ENCODE measurements at regions not wholly inside any gene's neighbourhood (a gene's known extent, or its start where the extent isn't known, plus 50 kb on each side); places are given as distances from the start of the nearest gene placed in this dataset.
"Not testable (repeated sequence)": the region's sequence is repeated elsewhere in the genome, so short reads cannot be mapped to it uniquely, and the experiment has no call there.

DNA sequence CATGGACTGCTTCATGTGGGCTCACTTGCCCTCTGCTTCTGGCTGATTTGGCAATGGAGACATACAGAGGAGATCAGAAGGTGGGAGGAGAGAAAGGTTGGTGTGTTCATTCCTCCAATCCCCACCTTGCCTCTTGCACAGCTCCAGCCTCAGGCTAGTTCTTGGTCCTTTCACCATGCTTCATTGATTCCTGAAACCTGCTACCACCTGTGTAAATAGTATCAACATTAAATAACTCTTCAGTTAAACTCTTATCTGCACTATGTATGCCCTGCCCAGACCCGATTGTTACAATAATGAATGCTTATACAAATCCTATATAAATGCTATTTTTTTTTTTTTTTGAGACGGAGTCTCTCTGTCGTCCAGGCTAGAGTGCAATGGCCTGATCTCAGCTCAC, 174.5 kb downstream of the CD83 start:
- Histone ChIP-seq H3K9me3 (no peaks in the 10 kb centered on the region), H3K36me3 (no peaks in the 10 kb centered on the region), H3K27me3 (no peaks in the 10 kb centered on the region), H3K4me1 (no peaks in the 10 kb centered on the region), H3K27ac (no peak overlapping the region), H3K4me3 (no peak overlapping the region)
- no peak for DNase-seq
- in situ Hi-C loops (cut with MboI; ENCODE audit: low pct_ligation_motif_present in 1 of 4, low pct_unique_long_range_greater_than_20kb in 1 of 4, low sequenced_read_pairs in 3 of 4), result no loop called here
- TF ChIP-seq POLR2A (IDR thresholded peaks at IDR 0.05) (no peak), POLR2AphosphoS5 (IDR thresholded peaks at IDR 0.05) (no peak), EP300 (IDR thresholded peaks at IDR 0.05; ENCODE audit: low read depth) (no peak)
- TF ChIP-seq, protein P1, sequence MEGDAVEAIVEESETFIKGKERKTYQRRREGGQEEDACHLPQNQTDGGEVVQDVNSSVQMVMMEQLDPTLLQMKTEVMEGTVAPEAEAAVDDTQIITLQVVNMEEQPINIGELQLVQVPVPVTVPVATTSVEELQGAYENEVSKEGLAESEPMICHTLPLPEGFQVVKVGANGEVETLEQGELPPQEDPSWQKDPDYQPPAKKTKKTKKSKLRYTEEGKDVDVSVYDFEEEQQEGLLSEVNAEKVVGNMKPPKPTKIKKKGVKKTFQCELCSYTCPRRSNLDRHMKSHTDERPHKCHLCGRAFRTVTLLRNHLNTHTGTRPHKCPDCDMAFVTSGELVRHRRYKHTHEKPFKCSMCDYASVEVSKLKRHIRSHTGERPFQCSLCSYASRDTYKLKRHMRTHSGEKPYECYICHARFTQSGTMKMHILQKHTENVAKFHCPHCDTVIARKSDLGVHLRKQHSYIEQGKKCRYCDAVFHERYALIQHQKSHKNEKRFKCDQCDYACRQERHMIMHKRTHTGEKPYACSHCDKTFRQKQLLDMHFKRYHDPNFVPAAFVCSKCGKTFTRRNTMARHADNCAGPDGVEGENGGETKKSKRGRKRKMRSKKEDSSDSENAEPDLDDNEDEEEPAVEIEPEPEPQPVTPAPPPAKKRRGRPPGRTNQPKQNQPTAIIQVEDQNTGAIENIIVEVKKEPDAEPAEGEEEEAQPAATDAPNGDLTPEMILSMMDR (IDR thresholded peaks at IDR 0.05), result no peak
- 47 to 60% methylated on average over 2 to 3 of the region's 3 CpGs for WGBS, 2 donors (ENCODE audit: low coverage in 1 of 2)
- intact Hi-C loops (cut with DNase I; ENCODE audit: low total_unique reads), result no loop called here

DNA sequence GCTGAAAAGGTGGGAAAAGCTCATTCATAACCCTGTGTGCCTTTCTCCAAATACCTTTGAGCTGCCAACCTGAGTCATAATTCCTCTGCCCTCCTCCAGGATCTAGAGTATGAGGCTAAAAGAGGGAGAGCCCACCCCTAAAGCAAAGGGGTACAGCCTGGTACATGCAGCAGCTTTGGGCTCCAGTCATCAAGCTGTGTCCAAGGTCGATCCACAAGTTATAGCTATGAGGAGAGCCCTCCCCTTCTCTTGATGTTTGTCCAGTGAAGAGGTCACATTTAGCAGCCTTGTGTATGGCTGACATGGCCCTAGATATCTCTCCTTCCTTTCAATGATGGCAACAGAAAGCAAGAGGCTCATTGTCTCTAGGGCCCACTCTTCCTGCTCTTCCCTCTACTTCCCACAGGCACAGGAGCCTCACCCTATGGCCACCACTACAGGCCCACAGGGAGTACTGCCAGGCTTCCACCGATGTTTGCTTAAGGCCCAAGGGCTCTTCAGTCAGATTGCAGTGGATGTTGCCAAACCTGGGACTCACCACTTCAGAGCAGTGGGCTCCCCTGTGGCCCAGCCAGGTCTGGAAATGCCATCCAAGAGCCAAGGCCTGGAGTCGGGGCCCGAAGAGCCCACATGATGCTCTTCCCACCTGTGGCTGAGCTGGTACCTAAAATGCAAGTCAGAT, 176.8 kb downstream of the CD83 start:
- no peaks in the 10 kb centered on the region for H3K27me3 ChIP-seq
- H3K4me3 ChIP-seq, result no peak overlapping the region
- no peaks in the 10 kb centered on the region for H3K4me1 ChIP-seq
- no peaks in the 10 kb centered on the region for H3K9me3 ChIP-seq
- in situ Hi-C loops (cut with MboI; ENCODE audit: low pct_ligation_motif_present in 1 of 4, low pct_unique_long_range_greater_than_20kb in 1 of 4, low sequenced_read_pairs in 3 of 4) (no loop called here), intact Hi-C loops (cut with DNase I; ENCODE audit: low total_unique reads) (no loop called here)
- 89% methylated on average over 4 of the region's 4 CpGs; no CpG with 5 or more reads in 1 of the 2 donors for WGBS, 2 donors (ENCODE audit: low coverage in 1 of 2)
- no peaks in the 10 kb centered on the region for H3K36me3 ChIP-seq
- no peak overlapping the region for H3K27ac ChIP-seq
- no peak for DNase-seq
- no peak for TF ChIP-seq EP300 (IDR thresholded peaks at IDR 0.05; ENCODE audit: low read depth)

DNA sequence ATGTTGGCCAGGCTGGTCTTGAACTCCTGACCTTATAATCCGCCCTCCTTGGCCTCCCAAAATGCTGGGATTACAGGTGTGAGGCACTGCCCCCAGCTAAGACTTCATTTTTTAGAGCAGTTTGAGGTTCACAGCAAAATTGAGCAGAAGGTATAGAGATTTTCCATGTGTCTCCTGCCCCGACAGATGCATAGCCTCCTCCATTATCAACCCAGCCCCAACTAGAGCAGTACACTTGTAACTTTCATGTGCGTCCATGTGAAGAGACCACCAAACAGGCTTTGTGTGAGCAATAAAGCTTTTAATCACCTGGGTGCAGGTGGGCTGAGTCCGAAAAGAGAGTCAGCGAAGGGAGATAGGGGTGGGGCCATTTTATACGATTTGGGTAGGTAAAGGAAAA, 179.1 kb downstream of the CD83 start:
- H3K27ac ChIP-seq; H3K4me3 ChIP-seq; intact Hi-C loops (cut with DNase I; ENCODE audit: low total_unique reads); H3K9me3 ChIP-seq; H3K27me3 ChIP-seq; H3K4me1 ChIP-seq; in situ Hi-C loops (cut with MboI; ENCODE audit: low pct_ligation_motif_present in 1 of 4, low pct_unique_long_range_greater_than_20kb in 1 of 4, low sequenced_read_pairs in 3 of 4); DNase-seq; H3K36me3 ChIP-seq: not testable (repeated sequence)
- 94 to 100% methylated on average over 1 to 6 of the region's 6 CpGs for WGBS, 2 donors (ENCODE audit: low coverage in 1 of 2)

DNA sequence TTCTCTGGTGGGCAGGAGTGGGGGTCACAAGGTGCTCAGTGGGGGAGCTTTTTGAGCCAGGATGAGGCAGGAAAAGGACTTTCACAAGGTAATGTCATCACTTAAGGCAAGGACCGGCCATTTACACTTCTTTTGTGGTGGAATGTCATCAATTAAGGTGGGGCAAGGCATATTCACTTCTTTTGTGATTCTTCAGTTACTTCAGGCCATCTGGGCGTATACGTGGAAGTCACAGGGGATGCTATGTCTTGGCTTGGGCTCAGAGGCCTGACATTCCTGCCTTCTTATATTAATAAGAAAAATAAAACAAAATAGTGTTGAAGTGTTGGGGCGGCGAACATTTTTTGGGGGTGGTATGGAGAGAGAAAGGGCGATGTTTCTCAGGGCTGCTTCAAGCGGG, 179.5 kb downstream of the CD83 start:
- WGBS, 2 donors (ENCODE audit: low coverage in 1 of 2), result 95 to 100% methylated on average over 2 to 7 of the region's 7 CpGs
- H3K4me1 ChIP-seq; H3K4me3 ChIP-seq; H3K9me3 ChIP-seq; H3K36me3 ChIP-seq; DNase-seq; H3K27ac ChIP-seq; intact Hi-C loops (cut with DNase I; ENCODE audit: low total_unique reads); in situ Hi-C loops (cut with MboI; ENCODE audit: low pct_ligation_motif_present in 1 of 4, low pct_unique_long_range_greater_than_20kb in 1 of 4, low sequenced_read_pairs in 3 of 4); H3K27me3 ChIP-seq: not testable (repeated sequence)

DNA sequence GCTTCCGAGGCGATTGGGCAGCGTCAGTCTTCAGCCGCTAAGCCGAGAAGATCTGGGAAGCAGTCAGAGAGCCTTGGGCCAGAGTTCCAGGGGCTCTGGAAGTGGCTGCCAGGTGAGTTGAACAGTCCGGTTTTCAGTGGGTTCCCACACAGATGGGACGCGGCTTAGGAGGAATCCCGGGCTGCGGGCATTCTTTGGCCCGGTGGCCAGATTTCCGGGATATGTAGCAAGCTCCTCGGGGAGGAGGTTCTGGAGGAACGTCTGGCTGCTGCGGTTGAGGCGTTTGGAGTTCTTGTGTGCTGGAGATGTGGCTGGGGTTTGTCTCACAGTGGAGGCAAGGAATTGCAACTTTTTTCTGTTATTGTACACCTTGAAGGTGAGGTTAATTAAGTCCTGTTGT, 182.6 kb downstream of the CD83 start:
- H3K9me3 ChIP-seq; H3K4me1 ChIP-seq; intact Hi-C loops (cut with DNase I; ENCODE audit: low total_unique reads); H3K36me3 ChIP-seq; DNase-seq; H3K27ac ChIP-seq; H3K27me3 ChIP-seq; in situ Hi-C loops (cut with MboI; ENCODE audit: low pct_ligation_motif_present in 1 of 4, low pct_unique_long_range_greater_than_20kb in 1 of 4, low sequenced_read_pairs in 3 of 4); H3K4me3 ChIP-seq: not testable (repeated sequence)
- 92 to 100% methylated on average over 5 to 16 of the region's 16 CpGs for WGBS, 2 donors (ENCODE audit: low coverage in 1 of 2)

DNA sequence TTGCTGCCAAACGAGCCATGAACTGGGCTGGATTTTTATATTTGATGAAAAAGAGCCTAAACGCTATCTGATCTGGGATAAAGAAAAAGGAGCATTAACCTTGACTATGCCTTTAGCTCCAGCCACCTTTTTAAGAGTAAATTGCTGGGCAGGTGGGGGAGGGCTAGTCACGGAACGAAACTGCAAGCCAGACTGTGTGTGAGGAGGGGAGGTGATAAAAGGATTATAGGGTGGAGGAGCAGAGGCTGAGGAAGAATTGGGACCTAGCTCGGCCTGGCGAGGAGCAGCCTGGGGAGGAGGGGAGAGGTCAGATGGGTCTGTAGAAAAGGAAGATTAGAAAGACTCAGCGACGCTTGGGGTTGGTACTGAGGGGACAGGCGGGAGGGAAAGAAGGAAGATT, 183.1 kb downstream of the CD83 start:
- H3K27ac ChIP-seq; intact Hi-C loops (cut with DNase I; ENCODE audit: low total_unique reads); H3K4me1 ChIP-seq; H3K9me3 ChIP-seq; DNase-seq; H3K36me3 ChIP-seq; H3K4me3 ChIP-seq; in situ Hi-C loops (cut with MboI; ENCODE audit: low pct_ligation_motif_present in 1 of 4, low pct_unique_long_range_greater_than_20kb in 1 of 4, low sequenced_read_pairs in 3 of 4); H3K27me3 ChIP-seq: not testable (repeated sequence)
- WGBS, 2 donors (ENCODE audit: low coverage in 1 of 2), result 86 to 97% methylated on average over 5 to 6 of the region's 9 CpGs

DNA sequence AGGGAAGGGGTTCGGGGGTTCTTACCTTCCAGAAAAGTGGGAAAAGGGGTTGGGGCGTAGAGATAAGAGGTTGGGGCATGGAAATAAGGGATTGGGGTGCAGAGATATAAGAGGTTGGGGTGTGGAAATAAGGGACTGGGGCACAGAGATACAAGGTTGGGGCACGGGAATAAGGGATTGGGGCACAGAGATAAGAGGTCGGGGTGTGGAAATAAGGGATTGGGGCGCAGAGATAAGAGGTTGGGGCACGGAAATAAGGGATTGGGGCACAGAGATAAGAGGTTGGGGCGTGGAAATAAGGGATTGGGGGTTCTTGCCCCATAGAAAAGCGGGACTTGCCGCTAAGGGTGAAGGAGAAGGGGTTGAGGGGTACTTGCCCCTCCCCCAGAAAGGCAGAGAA, 183.9 kb downstream of the CD83 start:
- H3K27me3 ChIP-seq; H3K4me1 ChIP-seq; in situ Hi-C loops (cut with MboI; ENCODE audit: low pct_ligation_motif_present in 1 of 4, low pct_unique_long_range_greater_than_20kb in 1 of 4, low sequenced_read_pairs in 3 of 4); H3K4me3 ChIP-seq; H3K27ac ChIP-seq; DNase-seq; H3K36me3 ChIP-seq; H3K9me3 ChIP-seq; intact Hi-C loops (cut with DNase I; ENCODE audit: low total_unique reads): not testable (repeated sequence)
- 87 to 93% methylated on average over 3 to 9 of the region's 9 CpGs for WGBS, 2 donors (ENCODE audit: low coverage in 1 of 2)
